ENCODE measurements at regions not wholly inside any gene's neighbourhood (a gene's known extent, or its start where the extent isn't known, plus 50 kb on each side); places are given as distances from the start of the nearest gene placed in this dataset.
A peak's percentile ranks its signal among the peaks of the same experiment; 100 is the strongest.

DNA sequence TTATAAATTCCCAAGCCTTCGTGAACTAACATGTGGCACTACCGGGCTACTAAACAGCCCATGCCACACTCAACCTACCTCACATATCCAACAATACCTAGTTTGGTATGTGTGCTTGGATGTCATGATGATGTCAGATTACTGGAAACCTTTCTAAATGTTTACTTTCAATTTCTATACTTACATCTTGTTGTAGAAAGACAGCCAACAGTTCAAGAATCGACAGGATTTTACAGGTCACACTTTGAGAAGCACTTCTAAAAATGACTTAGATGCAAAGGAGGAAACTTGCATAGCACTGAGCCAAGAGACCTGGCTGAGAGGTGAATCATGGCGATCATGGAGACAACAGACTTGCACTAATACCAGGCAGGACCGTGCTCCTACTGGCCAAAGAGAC is 209.9 kb downstream of the COL4A1 start:
- DNase-seq: no peak

DNA sequence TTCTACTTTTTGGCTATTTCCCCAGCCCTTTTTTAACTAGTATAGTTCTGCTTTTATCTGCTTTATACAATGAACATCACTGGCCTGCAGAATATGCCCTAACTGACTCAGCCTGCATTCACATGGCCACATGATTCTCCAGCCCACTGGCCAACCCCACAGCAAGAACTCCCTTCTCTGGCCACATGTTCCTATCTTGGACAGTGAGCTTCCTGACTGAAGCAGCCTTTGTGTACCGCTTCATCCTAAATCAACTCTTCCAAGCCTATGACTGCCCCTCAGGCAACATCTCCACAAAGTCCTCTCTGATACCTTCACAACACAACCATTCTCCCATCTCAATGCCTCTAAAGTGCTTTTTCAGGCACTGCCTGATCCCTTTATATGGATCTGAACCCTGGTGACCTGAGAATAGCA is 214.1 kb downstream of the COL4A1 start:
- no peak for DNase-seq

DNA sequence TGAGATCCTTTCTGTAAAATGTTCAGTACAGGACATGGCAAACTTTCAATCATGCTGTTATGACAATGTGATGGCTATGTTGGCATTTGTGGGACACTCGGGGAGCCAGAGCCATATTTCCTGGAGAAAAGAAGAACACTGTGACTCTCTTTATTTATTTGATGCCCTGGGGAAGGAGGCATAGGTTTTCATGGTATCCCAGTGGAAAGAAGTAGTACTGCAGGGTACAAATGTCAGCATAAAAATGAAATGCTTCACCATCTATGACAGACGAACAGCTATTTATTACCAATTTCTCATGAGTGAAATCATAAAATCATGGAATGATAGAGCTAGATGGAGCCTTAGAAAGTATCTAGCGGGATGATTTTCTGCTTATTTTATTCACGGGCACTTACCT is 217.1 kb downstream of the COL4A1 start:
- no peak for DNase-seq

DNA sequence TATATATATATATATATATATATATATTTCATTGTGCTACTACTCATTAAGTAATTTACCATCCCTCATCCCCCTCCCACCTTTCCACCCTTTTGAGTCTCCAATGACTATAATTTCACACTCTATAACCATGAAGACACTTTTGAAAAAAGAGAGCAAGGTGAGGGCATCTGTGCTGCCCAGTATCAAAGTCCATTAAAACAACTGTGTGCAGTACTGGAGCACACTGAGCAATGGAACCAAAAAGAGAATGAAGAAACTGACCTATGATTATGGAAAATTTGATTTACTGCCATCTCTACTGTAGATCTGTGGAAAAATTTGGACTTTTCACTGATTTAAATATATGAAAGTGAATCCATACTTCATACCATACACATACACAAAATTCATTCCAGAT is 217.9 kb downstream of the COL4A1 start:
- no peak for DNase-seq

DNA sequence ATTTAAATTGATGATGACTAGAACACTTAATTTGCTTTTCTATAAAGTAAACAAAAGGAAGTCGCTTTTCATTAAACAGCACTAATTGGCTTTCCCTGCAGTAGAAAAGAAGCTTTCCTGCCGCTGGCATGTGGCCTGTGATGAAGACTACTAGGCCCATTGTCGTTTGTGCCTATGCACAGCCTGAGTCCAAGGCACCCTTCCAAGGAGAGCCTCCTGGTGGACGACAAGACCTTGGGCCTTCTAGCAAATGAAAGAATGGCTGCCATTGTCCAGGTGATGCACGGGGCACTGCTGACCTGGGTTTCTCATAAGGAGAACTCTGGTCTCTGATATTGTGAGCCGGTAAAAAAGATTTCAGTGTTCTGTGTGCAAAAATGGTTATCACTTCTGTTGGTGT is 233.0 kb downstream of the COL4A1 start:
- no peak for DNase-seq

- no peak for DNase-seq
Measured at GRCh38 chr13:110070511-110071120, 236.3 kb downstream of the COL4A1 start.

GRCh38 chr13:110070046-110070445 is 236.9 kb downstream of the COL4A1 start:
- DNase-seq: no peak

- no peak for DNase-seq
Measured at GRCh38 chr13:110068176-110068473, 238.8 kb downstream of the COL4A1 start.

DNA sequence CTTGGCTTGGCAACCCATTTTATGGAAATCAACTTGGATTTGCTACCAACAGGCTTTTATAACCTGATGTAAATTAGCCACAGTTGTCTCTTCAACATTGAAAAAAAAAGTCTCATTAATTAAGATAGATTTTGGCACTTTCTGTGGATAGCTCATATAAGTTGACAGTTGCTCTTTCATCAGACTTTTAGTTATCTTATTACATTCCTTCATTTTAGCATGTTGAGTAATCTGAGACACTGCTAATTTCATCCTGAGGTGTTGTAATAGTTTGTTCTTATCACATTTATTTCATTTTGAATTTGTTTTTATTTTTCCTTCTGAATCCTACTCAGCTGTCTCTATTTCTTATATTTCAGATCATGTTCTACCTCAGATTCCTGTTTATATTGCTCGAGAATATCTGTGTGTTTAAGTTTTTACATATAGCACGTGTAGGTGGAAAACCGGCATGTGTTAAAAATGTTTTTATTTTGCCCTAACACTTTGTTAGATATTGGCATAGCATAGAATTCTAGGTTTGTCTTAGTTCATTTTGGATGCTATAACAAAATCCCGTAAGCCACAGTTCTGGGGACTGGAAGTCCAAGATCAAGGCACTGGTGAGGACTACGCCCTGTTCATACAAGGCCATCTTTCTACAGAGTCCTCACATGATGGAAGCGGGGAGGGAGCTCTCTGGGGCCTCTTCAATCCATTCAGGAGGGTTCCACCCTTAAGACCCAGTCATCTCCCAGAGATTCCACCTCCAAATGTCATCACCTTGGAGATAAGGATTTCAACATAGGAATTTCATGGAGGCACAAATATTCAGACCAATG is 239.4 kb downstream of the COL4A1 start:
- no peak for DNase-seq

- no peak for DNase-seq
Measured at GRCh38 chr13:110065780-110066179, 241.2 kb downstream of the COL4A1 start.

DNA sequence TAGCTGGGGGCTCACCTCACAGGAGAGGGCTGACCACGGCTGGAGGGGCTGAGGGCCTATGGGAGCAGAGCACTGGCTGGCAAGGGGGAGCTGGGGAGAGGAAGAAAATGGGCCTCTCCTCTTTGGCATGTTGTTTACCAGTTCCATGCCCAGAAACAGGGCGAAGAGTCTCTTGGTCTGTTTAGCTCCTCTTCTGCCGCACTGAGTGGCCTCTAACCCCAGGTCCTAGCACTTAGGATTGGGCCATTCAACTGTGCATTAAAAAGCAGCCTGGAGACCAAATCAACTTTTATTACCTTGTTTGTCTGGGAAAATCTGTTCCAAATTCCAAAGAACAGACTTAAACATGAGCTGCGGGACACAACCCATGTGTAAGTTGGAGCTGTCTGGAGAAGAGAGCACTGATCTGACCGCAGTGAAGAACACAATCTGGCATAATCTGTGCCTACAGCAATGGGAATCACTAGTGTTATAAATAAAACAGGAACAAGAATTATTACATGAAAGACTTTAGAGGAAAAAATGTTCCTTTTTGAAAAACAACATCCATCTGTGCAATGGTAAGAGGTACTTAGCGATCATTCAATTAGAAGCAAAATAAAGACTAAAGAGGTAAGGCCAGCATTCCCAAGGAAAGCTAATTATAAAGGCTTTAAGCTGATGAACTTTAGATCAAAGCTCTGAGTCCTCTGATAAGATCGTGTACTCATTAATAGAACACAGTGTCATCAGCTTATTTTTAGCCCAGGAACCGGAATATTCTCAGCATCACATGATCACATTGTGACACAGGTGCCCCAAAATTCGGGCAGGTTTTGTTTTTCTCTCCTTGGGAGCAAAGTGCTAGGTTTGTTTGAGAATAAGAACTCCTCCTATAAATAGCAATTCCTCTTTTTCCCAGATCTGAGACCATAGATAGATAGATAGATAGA is 243.2 kb downstream of the COL4A1 start:
- DNase-seq: no peak

DNA sequence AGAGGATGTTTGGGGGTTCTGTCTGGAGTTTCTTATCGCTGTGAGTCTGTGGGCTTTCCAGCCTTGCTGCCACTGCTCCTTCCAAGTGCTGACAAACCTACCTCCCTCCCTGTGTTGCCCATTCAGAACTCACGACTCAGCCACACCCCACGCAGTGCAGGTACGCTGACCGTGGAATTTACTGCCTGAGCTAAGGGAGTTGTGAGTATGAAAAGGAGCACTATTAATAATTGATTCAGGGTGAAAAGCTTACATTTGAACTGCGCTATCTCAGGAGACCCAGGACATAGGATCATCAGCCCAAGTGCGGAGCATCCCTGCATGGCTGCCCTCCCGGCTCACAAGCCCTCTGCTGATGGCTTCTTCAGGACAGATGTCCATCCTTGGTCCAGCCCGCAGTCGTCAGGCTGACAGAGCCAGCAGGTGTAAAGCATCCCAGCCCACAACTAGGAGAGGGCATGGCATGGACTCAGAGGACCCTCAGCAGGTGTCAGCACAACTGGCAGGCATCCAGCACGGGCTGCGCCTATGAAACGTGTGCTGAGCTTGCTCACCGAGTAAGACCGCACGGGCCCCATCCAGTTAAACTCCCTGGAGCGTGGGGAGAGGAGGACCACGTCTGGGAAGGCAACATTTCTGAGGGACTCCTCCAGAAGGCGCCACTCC is 244.0 kb downstream of the COL4A1 start:
- no peak for DNase-seq

DNA sequence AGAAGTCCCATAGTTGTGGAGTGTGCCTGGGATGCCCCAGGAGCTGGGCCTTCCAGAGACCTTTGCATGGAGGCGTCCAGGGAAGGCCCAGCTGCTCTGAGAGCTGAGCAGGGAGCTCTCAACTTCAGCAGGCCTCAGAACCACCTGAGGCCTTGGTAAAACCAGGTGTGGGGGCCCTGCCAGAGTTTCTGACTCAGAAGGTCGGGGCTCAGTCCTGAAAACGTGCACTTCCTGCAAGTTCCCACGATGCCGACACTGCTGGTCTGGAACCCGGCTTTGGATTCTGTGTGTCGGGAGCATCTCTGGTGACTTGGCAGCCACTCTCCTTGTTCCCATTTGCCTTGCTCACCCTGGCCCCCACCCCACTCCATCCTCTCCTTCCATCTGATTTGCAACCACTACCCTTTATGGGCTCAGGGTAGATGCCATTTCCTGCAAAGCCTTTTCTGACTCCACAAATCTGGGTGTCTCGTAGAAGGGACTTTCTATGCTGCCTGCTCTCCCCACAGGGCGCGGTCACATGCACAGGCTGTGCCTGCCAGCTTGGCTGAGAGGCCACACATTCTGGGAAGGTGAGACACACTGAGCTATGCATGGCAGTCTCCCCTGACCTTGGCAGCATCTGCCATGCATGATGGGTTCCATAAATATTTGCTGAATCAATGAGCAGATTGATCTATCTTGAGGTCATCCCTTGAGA is 244.7 kb downstream of the COL4A1 start:
- DNase-seq: no peak

DNA sequence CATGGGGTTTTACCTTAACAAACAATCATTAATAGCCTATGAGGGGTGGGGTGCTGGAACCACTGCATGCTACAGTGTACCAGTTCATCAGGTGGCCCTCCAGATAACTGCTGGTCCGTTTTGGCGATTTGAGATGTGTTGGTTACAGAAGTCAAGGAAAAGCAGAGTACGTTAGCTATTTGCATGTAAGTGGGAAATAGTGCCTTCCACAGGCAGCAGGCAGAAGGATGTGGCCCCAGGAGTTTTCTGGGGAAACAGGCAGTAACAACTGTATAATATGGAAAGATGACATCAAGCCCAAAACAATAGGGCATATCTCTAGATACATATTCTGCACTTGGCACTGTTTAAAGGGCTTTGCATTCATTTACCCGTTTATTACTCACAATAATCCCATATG is 245.7 kb downstream of the COL4A1 start:
- DNase-seq: no peak

DNA sequence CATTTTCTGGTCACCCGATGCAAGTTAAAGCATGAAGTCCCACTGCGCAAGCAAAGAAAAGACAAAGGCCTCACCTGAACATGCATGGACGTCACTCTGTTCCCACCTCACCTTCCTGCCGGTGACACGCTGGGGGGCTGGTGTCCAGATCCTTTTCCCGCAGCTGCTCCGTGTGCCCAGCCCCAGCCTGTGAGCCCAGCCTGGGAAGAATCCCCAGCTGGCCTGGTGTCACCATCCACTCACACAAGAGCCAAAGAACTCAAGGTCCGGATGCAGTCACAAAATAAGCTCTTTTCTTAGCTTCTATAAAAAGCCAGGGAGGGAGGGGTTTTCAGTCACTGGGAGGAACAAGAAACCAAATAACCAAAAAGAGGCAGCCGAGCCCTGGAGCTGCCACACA is 249.9 kb downstream of the COL4A1 start:
- no peak for DNase-seq

DNA sequence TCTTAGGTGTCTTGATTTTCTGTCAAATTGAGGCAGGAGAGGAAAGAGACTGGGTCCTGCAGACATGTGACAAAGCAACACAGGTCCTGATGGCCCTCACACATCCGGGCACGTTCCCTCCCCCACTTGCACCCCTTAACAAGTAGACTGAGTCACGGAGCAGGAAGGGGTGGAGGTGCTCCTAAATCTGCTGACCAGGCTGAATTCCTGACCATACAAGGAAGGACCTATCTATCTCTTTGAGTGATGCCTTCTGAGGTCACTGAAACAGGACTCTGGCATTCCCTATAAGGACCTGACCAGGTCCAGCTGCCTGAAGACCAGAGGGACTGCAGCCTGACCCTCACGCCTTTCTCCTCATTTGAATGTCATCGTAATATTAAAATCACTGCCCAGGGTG is 250.3 kb downstream of the COL4A1 start:
- DNase-seq: no peak

DNA sequence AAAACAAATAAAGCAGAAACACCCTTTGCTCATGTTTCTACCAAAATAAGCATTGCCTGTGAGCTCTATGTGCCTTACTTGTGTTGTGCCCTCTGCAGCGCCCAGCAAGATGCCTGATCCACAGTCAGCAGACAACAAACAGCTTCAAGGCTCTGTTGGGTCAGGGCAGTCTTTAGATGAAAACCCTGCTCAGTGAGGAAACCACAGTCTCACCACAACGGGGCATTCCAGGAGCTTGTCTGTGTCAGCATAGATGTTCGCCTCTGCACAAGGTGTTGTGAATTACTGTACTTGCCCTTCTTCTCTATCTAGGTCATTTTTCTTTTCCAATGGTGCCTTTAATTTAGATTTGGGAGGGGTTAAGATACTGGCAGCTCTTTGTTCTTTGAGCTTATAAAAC is 251.9 kb downstream of the COL4A1 start:
- no peak for DNase-seq

DNA sequence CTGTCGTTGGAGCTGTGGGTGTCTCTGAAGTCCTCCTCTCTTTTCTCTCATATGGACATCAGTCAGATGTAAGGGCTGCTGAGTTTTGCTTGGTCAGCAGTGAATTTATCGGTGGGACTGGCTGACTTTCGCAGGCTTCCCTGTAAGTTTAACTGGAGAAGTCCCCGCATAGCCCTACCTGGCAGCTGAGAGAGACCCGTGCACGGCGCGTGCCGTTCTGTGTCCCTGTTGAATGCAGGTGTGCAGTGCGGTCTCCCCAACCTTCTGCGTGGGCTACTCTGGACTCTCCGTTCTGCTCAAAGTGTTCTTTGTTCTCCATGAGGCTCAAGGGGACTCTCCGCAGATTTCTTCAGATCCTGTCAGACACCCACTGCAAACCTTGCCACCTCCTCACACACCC is 252.9 kb downstream of the COL4A1 start:
- no peak for DNase-seq

DNA sequence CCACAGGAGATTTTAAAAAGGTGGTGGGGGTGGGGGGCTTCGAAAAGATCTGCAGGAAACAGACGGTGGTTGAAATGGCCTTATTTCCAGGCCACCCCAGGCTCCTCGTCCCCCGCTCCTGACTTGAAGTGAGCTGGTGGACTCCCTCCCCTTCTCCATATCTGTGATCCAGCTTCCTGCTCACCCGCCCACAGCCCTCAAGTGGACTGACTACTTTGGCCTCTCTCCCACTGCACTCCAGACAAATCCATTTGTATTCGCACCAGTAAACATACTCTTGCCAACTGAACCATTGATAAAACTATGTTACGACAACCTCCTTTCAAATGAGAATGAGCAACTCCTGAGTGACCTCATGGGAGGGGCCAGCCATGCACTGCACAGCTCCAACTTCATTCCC is 259.5 kb downstream of the COL4A1 start:
- DNase-seq: peak; percentile 60

DNA sequence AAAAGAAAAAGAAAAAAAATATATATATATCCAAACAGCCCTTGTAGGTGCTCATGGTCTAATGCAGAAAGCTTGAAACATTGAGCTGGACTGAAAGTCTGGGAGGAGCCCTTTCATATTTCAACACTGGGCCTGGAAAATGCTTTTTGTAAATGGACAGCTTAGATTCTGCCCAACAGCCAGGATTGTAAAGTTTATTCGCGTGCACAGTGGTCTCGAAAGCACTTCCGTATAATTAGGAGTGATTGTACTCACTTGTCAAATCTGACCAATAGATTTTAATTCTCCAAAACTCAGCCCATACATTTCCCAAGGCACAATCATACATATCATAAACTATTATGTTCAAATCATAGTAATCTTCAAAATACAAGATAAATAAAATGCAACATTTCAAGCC is 260.1 kb downstream of the COL4A1 start:
- DNase-seq: no peak

GRCh38 chr13:110045919-110046318 is 259.5 kb upstream of the IRS2 start:
- no peak for DNase-seq

GRCh38 chr13:110045202-110045601 is 258.8 kb upstream of the IRS2 start:
- no peak for DNase-seq
